ENCODE measurements at regions not wholly inside any gene's neighbourhood (a gene's known extent, or its start where the extent isn't known, plus 50 kb on each side); places are given as distances from the start of the nearest gene placed in this dataset.

DNA sequence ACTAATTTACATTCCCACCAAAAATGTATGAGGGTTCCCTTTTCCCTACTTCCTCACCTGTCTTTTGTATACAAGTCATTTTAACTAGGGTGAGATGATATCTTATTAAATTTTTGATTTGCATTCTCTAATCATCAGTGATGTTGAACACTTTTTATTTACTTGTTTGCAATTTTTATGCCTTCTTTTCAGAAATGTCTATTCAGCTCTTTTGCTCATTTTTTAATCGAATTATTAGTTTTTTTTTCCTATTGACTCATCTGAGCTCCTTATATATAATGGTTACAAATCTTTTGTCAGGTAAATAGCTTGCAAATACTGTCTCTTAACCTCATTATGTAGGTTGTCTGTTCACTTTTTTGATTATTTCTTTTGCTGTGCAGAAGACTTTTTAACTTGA is 269.4 kb downstream of the CDH19 start:
- TF ChIP-seq, protein P1, sequence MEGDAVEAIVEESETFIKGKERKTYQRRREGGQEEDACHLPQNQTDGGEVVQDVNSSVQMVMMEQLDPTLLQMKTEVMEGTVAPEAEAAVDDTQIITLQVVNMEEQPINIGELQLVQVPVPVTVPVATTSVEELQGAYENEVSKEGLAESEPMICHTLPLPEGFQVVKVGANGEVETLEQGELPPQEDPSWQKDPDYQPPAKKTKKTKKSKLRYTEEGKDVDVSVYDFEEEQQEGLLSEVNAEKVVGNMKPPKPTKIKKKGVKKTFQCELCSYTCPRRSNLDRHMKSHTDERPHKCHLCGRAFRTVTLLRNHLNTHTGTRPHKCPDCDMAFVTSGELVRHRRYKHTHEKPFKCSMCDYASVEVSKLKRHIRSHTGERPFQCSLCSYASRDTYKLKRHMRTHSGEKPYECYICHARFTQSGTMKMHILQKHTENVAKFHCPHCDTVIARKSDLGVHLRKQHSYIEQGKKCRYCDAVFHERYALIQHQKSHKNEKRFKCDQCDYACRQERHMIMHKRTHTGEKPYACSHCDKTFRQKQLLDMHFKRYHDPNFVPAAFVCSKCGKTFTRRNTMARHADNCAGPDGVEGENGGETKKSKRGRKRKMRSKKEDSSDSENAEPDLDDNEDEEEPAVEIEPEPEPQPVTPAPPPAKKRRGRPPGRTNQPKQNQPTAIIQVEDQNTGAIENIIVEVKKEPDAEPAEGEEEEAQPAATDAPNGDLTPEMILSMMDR (IDR thresholded peaks at IDR 0.05; ENCODE audit: borderline replicate concordance, insufficient read depth, low read depth, low read length) = no peak
- no peak overlapping the region for H3K4me3 ChIP-seq (ENCODE audit: low read depth, low read length)

- TF ChIP-seq, protein P1 (IDR thresholded peaks at IDR 0.05; ENCODE audit: borderline replicate concordance, insufficient read depth, low read depth, low read length) = no peak
- H3K4me3 ChIP-seq (ENCODE audit: low read depth, low read length) = no peak overlapping the region
These were observed 274.2 kb downstream of the CDH19 start for GRCh38 chr18:66329716-66330115.

GRCh38 chr18:66328296-66328878 is 275.5 kb downstream of the CDH19 start:
- TF ChIP-seq, protein P1 (IDR thresholded peaks at IDR 0.05; ENCODE audit: borderline replicate concordance, insufficient read depth, low read depth, low read length) = no peak
- H3K4me3 ChIP-seq (ENCODE audit: low read depth, low read length) = no peak overlapping the region

DNA sequence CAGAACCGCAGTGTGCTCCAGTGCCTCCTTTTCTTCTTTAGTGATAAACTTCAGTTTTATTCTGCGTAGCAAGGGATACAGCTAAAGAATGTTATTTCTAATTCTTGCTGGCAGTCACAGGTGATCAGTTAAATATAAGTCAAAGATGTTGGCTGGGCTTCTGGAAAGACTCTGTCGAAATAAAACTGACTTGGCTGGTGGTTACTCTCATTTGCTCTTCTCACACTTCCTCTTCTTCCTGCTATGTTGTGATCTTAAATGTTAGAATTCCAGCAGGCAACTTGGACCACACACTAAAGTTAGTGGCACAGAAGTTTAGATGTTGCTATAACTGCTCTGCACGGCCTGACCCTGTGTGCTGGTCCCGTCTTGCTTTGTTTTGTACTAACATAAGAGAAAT is 278.6 kb downstream of the CDH19 start:
- TF ChIP-seq, protein P1 (IDR thresholded peaks at IDR 0.05; ENCODE audit: borderline replicate concordance, insufficient read depth, low read depth, low read length) = no peak
- H3K4me3 ChIP-seq (ENCODE audit: low read depth, low read length) = no peak overlapping the region

DNA sequence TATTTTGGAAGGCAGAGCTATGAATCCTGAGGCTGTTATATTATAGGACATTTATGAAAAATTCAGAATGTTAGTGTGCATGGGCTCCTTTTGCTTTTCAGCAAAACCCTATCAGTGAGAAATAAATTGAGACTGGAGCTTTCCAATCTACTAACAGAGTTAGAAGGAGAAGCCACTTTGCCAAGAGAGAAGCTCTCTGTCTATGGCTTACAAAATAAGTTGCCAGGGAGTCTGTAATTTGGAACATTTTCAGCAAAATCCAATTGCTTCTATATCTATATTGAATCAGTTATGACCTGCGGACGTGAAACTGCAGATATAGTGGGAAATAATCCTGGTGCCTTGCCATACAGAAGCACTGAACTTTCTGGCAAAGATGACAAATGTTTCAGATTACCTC is 279.3 kb downstream of the CDH19 start:
- TF ChIP-seq, protein P1 (IDR thresholded peaks at IDR 0.05; ENCODE audit: borderline replicate concordance, insufficient read depth, low read depth, low read length) = no peak
- no peak overlapping the region for H3K4me3 ChIP-seq (ENCODE audit: low read depth, low read length)

DNA sequence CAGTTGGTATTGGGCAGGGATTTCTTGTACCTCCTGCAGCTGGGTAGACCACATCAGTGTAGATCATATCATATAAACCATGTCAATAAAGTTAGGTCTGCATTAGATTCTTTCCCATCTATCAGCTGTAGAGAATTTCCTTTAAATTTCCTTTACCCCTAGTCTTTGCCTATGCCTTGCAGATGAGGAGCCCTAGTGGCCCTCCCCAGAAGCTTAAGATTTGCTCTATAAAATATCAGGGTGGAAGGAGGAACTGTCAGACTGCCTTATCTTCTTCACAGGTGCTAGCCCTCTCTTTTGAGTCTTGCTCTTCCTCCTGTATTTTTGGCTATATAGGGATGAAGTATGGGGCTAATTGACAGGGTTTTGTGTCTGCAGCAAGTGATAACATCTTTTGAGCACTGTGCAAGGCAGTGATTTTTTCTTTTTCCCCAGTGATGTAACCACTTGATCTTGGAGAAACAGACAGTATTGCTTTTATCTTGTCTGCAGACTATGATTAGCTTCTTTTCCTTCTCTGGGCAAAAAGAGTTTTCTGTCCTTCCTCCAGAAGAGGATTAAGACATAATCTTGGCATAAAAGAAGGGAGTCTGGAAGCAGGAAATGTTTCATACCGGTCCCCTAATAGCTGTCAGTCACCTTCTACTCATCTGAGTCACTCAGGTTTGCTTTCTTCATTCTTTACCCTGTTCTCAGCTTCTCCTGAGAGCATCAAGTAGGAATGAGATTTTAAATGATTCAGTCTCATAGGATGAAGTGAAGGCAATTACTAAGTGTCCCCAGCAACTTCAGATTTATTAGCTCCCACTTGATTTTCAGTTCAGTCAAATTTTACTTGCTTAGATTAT is 286.4 kb downstream of the CDH19 start:
- no peak overlapping the region for H3K4me3 ChIP-seq (ENCODE audit: low read depth, low read length)
- TF ChIP-seq, protein P1 (IDR thresholded peaks at IDR 0.05; ENCODE audit: borderline replicate concordance, insufficient read depth, low read depth, low read length) = no peak

DNA sequence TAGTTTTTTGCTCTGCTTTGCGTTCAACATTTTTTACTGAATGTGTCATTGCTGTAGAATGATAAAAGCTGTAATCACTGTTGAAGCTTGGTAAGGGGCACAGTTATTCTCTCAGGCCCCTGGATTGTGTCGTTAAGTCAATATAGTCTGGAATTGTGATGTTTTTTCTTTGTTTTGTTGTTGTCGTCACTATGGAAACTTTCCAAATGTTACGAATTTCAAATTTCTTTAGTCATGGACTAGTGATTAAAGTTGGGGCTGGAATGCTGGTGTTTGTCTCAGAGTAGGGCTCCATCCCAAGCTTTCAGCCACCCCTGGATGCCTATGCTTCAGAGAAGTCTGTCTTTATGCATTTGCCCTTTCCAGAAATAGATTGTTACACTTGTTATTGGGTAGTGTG is 287.2 kb downstream of the CDH19 start:
- no peak overlapping the region for H3K4me3 ChIP-seq (ENCODE audit: low read depth, low read length)
- TF ChIP-seq, protein P1 (IDR thresholded peaks at IDR 0.05; ENCODE audit: borderline replicate concordance, insufficient read depth, low read depth, low read length) = no peak
